Thymus (tissue), 11 donors: ENCODE measurements at regions not wholly inside any gene's neighbourhood (a gene's known extent, or its start where the extent isn't known, plus 50 kb on each side); places are given as distances from the start of the nearest gene placed in this dataset.

Source experiments
- DNase-seq, 9 donors: peaks; one replicate each; pipeline ENCODE4 v3.0.0-alpha.2; 2013; ENCODE audit warnings: low spot score in 9 of 9, low read depth in 6 of 9, missing footprints in 1 of 9
- H3K27ac ChIP-seq, 2 donors: one replicate each; pipeline ENCODE4 v1.5.1; 2013; ENCODE audit warnings: control low read depth in 1 of 2, low read depth in 1 of 2, low read length in 1 of 2, mild to moderate bottlenecking in 1 of 2, moderate library complexity in 1 of 2
- H3K27me3 ChIP-seq, 2 donors: one replicate each; pipeline ENCODE4 v1.5.1; 2013; ENCODE audit warnings: low read length in 1 of 2; ENCODE audit not compliant: control insufficient read depth in 2 of 2, insufficient read depth in 1 of 2
- H3K36me3 ChIP-seq, 2 donors: one replicate each; pipeline ENCODE4 v1.5.1; 2013; ENCODE audit warnings: low read length in 1 of 2, mild to moderate bottlenecking in 1 of 2, moderate library complexity in 1 of 2; ENCODE audit not compliant: control insufficient read depth in 2 of 2, insufficient read depth in 2 of 2
- H3K4me1 ChIP-seq, 2 donors: one replicate each; pipeline ENCODE4 v1.5.1; 2013; ENCODE audit warnings: low read length in 2 of 2; ENCODE audit not compliant: control insufficient read depth in 2 of 2, insufficient read depth in 2 of 2
- H3K4me3 ChIP-seq, 2 donors: one replicate each; pipeline ENCODE4 v1.5.1; 2013; ENCODE audit warnings: low read length in 2 of 2, control low read depth in 1 of 2, mild to moderate bottlenecking in 1 of 2
- H3K9me3 ChIP-seq, 2 donors: one replicate each; pipeline ENCODE4 v1.5.1; 2013; ENCODE audit warnings: low read length in 1 of 2, mild to moderate bottlenecking in 1 of 2; ENCODE audit not compliant: control insufficient read depth in 2 of 2, insufficient read depth in 1 of 2
- WGBS: extraction: QIAGEN DNeasy Blood & Tissue Kit; methylation state at CpG from one replicate; pipeline ENCODE4 v1.1.7; 2013; 5-methylcytosine and 5-hydroxymethylcytosine counted together
- donor health status: healthy.

GRCh38 chr12:111102102-111102739 is 181.8 kb upstream of the MYL2 start:
- 19% methylated on average over 14 of the region's 14 CpGs for WGBS
- Histone ChIP-seq H3K9me3 (no peaks in the 10 kb centered on the region), H3K4me3 (no peak overlapping the region), H3K27me3 (no peaks in the 10 kb centered on the region), H3K36me3 (no peaks in the 10 kb centered on the region), H3K4me1 (peaks cover 10 to 24% of the 10 kb centered on the region in 2 donors), H3K27ac (no peak overlapping the region)
- DNase-seq: peak in 1 of 9 donors; percentile 37

DNA sequence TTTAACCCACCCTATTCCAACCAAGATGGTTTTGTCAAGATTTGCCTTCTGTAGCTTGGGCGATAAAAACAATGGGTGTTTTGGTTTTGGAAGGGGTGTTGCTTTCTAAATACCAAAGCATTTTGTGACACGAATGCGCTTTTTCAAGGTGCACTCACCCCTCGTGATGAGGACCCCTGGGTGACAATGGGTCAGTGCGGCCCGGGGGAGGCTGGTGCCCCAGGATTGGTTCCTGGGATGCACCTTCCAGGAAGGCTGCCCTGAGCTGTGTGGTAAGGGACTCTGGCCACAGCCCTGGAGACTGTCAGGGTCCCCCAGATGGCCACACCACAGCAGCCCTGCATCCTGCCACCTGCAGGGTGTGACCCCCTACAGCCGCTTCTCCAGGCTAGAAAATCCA is 180.6 kb upstream of the MYL2 start:
- Histone ChIP-seq H3K9me3 (no peaks in the 10 kb centered on the region), H3K4me1 (peaks cover 10 to 24% of the 10 kb centered on the region in 2 donors), H3K36me3 (no peaks in the 10 kb centered on the region), H3K27me3 (no peaks in the 10 kb centered on the region), H3K4me3 (no peak overlapping the region), H3K27ac (no peak overlapping the region)
- DNase-seq: no peak
- 94% methylated on average over 7 of the region's 7 CpGs for WGBS

DNA sequence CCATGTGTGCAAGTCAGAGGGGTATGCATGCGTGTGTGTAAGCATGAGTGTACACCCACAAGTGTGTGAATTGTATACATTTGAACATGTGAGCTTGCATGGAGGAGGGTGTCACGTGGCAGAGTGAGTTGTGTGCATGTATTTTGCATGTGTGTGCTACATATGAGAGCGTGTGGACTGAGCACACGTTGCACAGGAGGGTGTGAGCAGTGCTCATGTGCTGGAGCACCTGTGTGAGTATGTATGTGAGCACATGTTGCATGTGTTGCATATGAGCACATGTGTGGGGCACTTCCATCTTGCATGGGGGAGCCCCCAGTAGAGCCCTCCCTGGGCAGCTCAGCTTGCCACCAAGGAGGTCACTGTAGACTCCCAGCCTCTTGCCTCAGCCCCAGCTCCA is 180.2 kb upstream of the MYL2 start:
- WGBS: 96% methylated on average over 4 of the region's 4 CpGs

DNA sequence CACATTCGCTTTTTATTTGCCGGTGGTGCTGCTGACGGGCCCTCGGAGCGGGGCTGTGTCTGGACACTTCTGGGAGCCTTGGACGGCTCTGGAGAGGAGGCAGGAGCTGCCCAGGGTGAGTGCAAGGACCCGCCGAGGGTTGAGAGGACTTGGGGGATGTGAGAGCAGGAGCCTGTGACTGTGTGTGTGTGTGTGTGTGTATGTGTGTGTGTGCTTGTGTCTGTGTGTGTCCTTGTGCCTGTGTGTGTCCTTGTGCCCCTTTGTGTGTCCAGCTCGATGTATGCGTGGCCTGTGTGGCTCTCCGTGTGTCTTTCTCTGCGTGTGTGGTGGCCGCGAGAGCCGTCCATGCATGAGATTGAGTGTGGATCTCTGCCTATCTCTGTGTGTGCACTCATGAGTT is 179.6 kb upstream of the MYL2 start:
- H3K9me3 ChIP-seq: no peaks in the 10 kb centered on the region
- no peak for DNase-seq
- no peak overlapping the region for H3K27ac ChIP-seq
- peaks cover 10 to 24% of the 10 kb centered on the region in 2 donors for H3K4me1 ChIP-seq
- WGBS: 94% methylated on average over 15 of the region's 15 CpGs
- H3K4me3 ChIP-seq: no peak overlapping the region
- no peaks in the 10 kb centered on the region for H3K36me3 ChIP-seq
- no peaks in the 10 kb centered on the region for H3K27me3 ChIP-seq

More for the DNA sequence above, 180.2 kb upstream of the MYL2 start:
- Histone ChIP-seq H3K4me3 (no peak overlapping the region), H3K27ac (no peak overlapping the region), H3K36me3 (no peaks in the 10 kb centered on the region), H3K9me3 (no peaks in the 10 kb centered on the region), H3K4me1 (peaks cover 10 to 24% of the 10 kb centered on the region in 2 donors), H3K27me3 (no peaks in the 10 kb centered on the region)
- DNase-seq: no peak

GRCh38 chr12:111099186-111099585 is 178.8 kb upstream of the MYL2 start:
- 4% methylated on average over 8 of the region's 8 CpGs for WGBS
- Histone ChIP-seq H3K4me1 (peaks cover 10 to 25% of the 10 kb centered on the region in 2 donors), H3K27ac (no peak overlapping the region), H3K27me3 (peaks cover 0 to under 1% of the 10 kb centered on the region in 2 donors), H3K4me3 (no peak overlapping the region), H3K36me3 (no peaks in the 10 kb centered on the region), H3K9me3 (no peaks in the 10 kb centered on the region)
- no peak for DNase-seq

- H3K27me3 ChIP-seq: peaks cover 0 to 2% of the 10 kb centered on the region in 2 donors
- DNase-seq: no peak
These were observed 174.0 kb upstream of the MYL2 start for GRCh38 chr12:111094157-111095010.

GRCh38 chr12:111093428-111094142 is 173.2 kb upstream of the MYL2 start:
- Histone ChIP-seq H3K4me3 (no peak overlapping the region), H3K4me1 (peaks cover 11 to 23% of the 10 kb centered on the region in 2 donors), H3K9me3 (no peaks in the 10 kb centered on the region), H3K27ac (no peak overlapping the region), H3K27me3 (peaks cover 0 to 2% of the 10 kb centered on the region in 2 donors), H3K36me3 (no peaks in the 10 kb centered on the region)
- peak in 5 of 9 donors; percentile 34 to 67 (median 35) for DNase-seq
- WGBS: 7% methylated on average over 17 of the region's 17 CpGs

More at GRCh38 chr12:111094157-111095010, 174.0 kb upstream of the MYL2 start:
- Histone ChIP-seq H3K9me3 (no peaks in the 10 kb centered on the region), H3K4me3 (no peak overlapping the region), H3K4me1 (peaks cover 14 to 30% of the 10 kb centered on the region in 2 donors), H3K27ac (no peak overlapping the region), H3K36me3 (no peaks in the 10 kb centered on the region)
- WGBS: 90% methylated on average over 16 of the region's 16 CpGs

GRCh38 chr12:111091051-111091450 is 170.7 kb upstream of the MYL2 start:
- Histone ChIP-seq H3K27me3 (peaks cover 0 to 2% of the 10 kb centered on the region in 2 donors), H3K9me3 (no peaks in the 10 kb centered on the region), H3K36me3 (no peaks in the 10 kb centered on the region), H3K4me3 (no peak overlapping the region), H3K4me1 (peaks cover 11 to 23% of the 10 kb centered on the region in 2 donors), H3K27ac (no peak overlapping the region)
- no peak for DNase-seq
- 82% methylated on average over 11 of the region's 11 CpGs for WGBS

DNA sequence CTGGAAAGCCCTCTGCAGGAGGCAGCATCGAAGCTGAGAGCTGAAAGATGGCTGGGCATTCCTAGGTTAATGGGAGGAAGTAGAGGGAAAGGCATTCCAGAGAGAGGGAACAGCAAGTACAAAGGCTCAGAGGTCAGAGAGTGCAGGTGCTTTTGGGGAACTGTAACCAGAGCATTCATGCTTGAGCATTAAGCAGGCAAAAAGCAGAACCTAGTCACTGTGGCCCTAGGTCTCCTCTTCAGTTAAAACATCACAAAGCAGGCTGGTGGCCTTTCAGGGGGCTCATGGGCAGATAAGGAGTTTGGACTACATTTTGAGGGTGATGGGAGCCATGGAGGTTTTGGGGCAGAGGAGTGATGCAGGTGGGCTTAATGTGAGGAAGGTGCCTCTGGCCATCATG is 169.2 kb upstream of the MYL2 start:
- peaks cover 0 to 2% of the 10 kb centered on the region in 2 donors for H3K27me3 ChIP-seq
- no peaks in the 10 kb centered on the region for H3K9me3 ChIP-seq
- 90% methylated on average over 1 of the region's 1 CpG for WGBS
- no peaks in the 10 kb centered on the region for H3K36me3 ChIP-seq
- peaks cover 11 to 23% of the 10 kb centered on the region in 2 donors for H3K4me1 ChIP-seq
- H3K27ac ChIP-seq: no peak overlapping the region
- DNase-seq: no peak
- no peak overlapping the region for H3K4me3 ChIP-seq
